Activated effector memory CD4-positive, alpha-beta T cell treated with Interleukin-2 at 50 U/mL for 16 hours (primary cell): ENCODE measurements at regions not wholly inside any gene's neighbourhood (a gene's known extent, or its start where the extent isn't known, plus 50 kb on each side); places are given as distances from the start of the nearest gene placed in this dataset.
"Not testable (repeated sequence)": the region's sequence is repeated elsewhere in the genome, so short reads cannot be mapped to it uniquely, and the experiment has no call there.

Experiments used
- DNase-seq: peaks from one replicate; pipeline ENCODE4 v3.0.0-alpha.2; 2020

DNA sequence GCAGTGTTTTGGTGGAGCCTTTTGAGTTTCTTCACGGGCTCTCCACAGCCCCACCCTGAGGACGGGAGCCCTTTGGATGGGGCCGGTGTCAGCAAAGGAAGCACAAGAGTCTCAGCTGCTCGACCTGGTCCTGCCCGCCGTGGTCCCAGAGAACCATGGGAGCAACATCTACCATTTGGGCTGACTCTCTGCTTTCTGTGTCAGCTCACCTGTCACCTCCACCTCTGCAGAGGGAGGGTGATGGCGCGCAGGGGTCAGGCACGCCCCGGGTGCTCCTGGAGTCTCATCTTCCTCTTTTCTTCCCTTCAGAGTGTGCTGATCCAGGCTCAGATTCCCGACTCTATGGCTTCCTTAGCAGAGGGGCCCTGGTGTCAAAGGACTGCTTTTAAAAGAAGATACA lies 171.7 kb downstream of the LAT start:
- no peak for DNase-seq

DNA sequence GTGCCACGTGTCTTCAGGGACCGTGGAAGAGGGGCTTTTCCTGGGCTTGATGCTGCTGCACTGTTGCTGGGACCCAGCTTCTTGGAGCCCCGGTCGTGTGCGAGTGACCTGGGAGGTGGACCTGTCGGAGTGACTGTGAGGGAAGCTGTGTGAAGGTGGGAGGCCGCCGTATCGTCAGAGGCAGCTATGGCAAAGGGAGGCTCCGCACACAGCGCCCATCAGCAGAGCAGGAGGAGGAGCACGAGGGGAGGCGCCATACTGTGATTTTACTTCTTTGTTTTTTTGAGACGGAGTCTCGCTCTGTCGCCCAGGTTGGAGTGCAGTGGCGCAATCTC lies 171.0 kb downstream of the LAT start:
- not testable (repeated sequence) for DNase-seq

GRCh38 chr16:29155131-29155865 lies 170.4 kb downstream of the LAT start:
- DNase-seq: not testable (repeated sequence)

DNA sequence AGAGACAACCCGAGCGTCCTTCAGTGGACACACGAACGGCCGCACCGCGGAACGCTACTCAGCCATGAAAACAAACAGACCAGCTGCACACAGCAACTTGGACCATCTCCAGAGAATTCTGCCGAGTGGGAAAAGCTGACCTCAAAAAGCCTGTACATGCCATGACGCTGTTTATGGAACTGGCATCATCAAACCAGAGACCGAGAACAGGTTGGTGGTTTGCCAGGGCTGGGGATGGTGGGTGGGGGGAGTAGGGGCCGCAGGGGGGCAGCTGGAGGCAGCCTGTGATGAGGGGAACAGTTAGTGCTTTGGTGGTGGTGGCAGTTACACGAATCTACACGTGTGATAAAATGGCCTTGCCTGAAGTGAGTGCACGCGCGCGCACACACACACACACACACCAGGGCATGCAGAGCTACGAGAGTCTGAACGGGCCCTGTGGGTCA lies 169.8 kb downstream of the LAT start:
- DNase-seq: no peak

- no peak for DNase-seq
Measured at GRCh38 chr16:29154088-29154487, 169.2 kb downstream of the LAT start.

DNA sequence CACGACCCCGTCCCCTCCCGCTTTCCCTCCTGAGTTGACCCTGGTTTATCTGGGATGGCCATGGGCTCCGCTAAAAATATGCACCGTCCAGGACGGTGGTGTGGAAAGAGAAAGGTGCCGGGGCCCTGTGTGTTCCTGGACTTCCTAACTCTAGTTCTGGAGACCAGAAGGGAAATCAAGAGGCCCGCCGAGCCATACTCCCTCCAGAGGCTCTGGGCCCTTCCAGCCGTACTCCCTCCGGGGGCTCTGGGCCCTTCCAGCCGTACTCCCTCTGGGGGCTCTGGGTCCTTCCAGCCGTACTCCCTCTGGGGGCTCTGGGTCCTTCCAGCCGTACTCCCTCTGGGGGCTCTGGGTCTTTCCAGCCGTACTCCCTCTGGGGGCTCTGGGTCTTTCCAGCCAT lies 168.5 kb downstream of the LAT start:
- not testable (repeated sequence) for DNase-seq

DNA sequence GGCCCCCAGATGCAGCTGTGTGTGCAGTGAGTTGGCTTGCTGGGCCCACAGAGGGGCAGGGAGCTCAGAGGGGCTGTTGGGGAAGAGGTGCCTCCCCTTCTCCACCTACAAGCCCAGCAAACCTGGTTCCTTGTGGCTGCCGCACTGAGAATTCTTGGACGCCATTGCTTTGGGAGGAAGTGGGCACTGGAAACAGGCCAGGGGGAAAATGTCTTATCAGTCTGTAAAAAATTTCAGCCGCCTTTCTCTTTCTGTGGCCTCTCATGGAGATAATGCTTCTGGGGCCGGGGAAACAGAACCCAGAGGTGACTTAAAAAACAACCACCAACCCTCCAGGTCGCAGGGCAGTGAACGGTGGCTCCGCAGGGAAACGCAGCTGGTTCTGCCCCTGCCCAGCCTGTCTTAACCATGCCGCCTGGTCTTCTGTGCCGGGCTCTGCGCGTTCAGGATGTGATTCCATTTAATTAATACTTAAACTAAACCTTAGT lies 167.7 kb downstream of the LAT start:
- not testable (repeated sequence) for DNase-seq

DNA sequence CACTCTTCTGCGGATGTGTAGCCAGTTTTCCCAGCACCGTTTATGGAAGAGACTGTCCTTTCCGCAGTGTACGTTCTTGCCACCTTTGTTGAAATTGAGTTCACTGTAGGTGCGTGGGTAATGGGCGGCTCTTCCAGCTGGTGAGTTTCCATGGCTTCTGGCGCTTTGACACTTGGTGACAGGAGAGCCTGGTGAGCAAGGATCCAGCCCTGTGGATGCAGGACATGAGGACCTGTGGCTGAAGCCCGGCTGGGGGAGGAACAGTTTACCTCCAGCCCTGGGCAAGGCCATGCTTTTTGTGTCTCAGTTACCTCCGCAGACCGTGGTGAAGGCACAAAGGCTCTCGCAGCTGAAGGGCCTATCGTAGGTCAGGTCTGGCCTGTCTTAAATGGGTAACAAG lies 166.5 kb downstream of the LAT start:
- no peak for DNase-seq

DNA sequence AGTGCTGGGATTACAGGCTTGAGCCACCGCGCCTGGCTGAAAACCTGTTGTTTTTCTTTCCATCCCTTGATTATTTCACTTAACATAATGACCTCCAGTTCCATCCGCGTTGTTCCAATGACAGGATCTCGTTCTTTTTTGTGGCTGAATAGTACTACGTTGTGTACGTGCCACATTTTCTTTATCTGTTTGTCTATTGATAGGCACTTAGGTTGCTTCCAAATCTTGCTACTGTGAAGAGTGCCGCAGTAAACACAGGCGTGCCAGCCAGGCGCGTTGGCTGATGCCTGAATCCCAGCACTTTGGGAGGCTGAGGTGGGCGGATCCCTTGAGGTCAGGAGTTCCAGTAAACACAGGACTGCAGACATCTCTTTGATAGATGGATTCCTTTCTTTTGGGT lies 165.1 kb downstream of the LAT start:
- DNase-seq: not testable (repeated sequence)

GRCh38 chr16:29148867-29149272 lies 164.0 kb downstream of the LAT start:
- DNase-seq: peak; percentile 76

DNA sequence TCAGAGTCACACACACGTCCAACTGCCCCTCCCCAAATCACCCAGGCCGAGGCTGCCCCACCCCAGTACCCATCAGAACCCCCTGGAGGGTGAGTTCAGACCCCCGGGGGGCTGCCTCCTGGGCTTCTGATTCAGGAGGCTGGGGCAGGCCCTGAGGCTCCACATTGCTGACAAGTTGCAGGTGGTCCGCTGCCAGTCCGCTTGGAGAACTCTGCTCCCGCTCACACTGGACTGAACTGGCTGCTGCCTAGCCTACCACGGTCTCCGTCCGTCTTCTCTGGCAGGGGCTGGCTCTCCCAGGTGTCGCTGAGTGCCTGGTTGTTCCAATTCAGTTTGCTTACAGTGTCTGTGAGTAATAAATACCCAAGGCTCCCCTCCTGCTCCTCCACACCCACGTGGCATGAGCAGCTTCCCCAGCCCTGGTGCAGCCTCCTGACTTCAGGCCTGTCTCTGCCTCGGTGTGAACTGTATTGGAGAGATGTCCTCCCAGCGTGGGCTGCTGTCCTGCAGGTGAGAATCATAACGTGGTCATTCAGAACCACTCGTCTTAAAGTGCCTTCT lies 163.4 kb downstream of the LAT start:
- DNase-seq: no peak

DNA sequence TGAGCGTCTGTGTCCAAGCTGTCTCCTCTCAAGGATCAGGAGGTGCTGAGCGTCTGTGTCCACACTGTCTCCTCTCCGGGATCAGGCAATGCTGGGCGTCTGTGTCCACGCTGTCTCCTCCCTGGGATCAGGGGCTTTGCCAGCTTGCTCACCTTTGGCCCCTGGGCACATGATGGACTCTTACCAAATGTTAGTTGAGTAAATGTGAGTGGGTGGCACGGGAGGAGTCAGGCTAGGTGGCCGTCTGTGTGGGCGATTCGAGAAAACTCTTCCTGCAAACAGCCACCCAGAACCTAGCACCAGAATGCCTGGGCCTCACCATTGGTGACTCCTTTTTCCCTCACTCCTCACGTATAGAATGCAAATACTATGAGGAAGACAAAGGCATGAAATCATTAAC lies 162.9 kb downstream of the LAT start:
- DNase-seq: not testable (repeated sequence)

DNA sequence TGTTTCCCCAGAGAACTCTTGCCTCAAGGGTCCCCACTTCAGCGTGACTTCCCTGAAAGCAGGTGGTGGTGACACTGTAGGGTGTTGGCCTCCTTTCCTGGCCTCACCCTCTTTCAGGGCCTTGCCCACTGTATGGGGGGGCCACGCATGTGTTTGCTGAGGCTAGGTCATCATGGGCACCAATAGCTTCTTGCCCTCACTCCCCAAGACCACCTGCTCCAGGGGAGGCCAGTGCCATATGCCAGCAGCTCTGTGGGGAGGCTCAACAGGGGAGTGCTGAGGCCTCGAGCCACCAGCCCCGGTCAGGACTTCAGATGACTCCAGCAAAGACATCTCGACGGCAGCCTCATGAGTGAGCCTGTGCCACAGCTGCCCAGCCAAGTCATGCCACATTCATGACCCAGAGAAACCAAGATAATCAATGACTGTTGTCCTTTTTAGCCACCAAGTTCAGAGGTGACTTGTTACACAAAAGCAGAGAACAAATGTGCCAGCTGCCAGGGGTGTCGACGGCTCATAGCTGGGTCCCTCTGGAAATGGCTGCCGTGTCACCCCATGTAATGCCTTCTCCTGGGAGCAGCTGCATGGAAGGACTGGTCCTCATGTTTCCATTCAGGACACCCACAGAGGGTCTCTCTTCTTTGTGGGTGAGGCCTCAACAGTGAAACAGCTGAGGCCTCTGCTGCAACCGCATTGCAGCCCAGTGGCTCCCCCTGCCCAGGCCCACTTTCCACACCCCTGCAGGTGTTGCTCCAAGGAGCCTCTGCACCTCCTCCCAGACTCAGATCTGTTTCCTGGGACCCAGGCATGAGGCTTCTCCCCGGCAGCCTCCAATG lies 162.2 kb downstream of the LAT start:
- DNase-seq: not testable (repeated sequence)

GRCh38 chr16:29146266-29146665 lies 161.4 kb downstream of the LAT start:
- DNase-seq: no peak

- DNase-seq: not testable (repeated sequence)
Measured at GRCh38 chr16:29145486-29146225, 160.8 kb downstream of the LAT start.

GRCh38 chr16:29145086-29145485 lies 160.2 kb downstream of the LAT start:
- DNase-seq: not testable (repeated sequence)

DNA sequence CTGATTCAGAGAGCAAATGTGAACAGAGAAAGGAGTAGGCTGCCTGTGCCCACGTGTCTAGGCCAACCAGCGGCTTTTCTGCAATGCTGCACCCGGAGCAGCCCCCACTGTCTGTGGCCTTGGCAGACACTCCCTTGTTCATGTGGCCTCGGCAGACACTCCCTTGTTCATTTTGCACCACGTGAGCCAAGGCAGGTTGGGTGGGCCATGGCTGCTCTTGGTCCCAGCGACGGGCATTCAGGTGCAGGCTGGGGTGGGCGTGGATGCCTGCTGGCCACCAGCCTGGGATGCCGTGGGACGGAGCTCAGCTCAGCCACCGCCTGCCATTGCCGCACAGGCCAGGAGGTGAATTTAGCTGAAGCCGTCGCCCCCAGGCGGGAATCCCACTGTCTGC lies 159.8 kb downstream of the LAT start:
- not testable (repeated sequence) for DNase-seq

DNA sequence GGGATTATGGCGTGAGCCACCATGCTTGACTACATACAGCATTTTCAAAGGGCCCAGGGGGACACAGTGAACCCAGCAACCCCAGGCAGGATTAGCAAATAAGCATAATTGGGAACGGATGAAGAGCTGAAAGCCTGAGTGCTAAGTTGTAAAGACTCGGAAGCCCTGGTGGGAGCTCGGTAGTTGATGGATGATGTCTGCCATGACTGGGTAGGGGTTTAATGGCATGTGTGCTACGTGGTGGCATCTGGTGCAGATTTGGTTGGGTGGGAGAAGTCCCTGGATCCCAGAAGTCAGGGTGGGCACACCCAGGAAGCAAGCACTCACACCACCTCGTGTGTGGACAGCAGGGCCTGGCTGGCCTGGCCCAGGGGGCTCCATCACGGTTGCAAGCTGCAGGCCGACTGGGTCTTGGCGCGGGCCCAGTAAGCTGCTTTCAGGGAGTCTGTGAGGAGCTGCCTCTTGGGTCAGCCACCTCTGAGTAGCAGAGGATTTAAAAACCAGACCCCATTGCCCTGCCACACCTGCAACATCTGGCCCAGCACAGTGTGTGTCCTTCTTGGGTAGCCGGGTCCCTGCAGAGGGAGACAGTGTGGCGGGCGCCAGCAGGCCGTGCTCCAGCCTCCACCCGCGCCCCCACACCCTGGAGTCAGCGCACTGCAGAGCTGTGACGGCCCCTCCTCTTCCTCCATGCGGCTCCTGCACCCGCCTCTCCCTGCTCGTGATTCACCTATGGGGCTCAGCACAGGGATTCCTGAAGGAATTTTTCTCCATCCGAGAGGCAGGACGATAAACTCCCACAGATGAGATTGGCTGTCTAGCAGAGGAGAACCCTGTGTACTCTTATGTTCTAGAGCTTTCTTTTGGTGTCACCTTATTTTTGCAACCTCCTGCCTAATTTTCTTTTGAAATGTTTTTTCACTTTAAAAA lies 159.2 kb downstream of the LAT start:
- not testable (repeated sequence) for DNase-seq

DNA sequence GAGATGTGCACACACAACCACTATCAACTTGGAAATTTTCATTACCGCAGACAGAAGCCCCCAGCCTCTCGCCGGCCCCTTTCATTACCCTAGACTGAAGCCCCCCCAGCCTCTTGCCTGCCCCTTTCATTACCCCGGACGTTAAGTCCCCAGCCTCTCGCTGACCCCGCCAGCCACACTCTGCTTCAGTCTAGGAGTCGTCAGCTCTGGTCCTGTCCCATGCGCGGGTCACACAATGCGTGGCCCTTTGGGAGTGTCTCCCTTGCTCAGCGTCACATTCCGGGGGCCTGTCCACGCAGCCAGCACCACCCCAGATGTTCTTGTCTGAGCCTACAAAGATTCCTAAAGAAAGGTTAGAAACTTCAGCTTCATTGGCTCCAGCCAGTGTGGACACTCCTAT lies 157.7 kb downstream of the LAT start:
- not testable (repeated sequence) for DNase-seq

DNA sequence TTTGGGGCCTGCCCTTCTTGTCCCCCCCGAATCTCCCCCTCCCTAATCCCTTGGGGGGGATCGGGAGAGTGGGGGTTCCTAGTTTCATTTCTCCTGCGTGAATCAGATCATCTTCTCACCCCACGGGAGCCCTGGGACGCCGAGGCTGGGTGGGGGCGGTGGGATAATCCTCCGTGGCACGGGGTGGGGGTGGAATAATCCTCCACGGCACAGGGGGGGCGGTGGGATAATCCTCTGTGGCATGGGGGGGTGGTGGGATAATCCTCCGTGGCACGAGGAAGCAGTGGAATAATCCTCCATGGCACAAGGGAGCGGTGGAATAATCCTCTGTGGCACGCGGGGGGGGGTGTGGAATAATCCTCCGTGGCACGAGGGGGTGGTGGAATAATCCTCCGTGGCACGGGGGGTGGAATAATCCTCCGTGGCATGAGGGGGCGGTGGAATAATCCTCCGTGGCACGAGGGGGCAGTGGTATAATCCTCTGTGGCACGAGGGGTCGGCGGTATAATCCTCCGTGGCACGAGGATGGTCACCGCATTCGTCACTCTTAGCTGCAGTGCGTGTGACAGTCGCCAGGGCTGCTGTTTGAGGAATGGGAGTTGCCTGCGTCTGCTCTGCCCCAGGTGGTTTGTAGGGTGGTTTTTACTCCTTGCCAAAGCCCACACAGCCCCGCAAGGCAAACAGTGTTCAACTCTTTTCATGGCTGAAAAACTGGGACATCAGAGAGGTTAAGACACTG lies 156.9 kb downstream of the LAT start:
- no peak for DNase-seq

DNA sequence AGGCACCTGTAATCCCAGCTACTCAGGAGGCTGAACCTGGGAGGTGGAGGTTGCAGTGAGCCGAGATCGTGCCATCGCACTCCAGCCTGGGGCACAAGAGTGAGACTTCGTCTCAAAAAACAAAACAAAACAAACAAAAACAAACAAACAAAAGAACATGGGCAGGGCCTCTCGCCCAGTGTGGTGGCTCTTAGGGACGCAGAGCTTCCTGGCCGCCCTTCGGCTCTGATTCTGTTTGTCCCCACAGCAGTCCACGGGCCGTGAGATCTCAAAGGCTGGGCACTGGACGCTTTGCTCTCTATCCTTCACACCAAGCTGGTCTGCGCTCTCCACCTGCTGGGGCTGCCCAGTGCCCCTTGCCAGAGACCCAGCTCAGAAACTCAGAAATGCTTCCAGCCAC lies 156.3 kb downstream of the LAT start:
- DNase-seq: not testable (repeated sequence)
